SH-SY5Y (cell line): ENCODE measurements at regions not wholly inside any gene's neighbourhood (a gene's known extent, or its start where the extent isn't known, plus 50 kb on each side); places are given as distances from the start of the nearest gene placed in this dataset.

Experiments
- GATA2 ChIP-seq: IDR thresholded peaks from 2 replicates; pipeline ENCODE4 v1.6.1; 2011; ENCODE audit warnings: mild to moderate bottlenecking, low read depth, low read length
- GATA3 ChIP-seq: IDR thresholded peaks from 2 replicates; pipeline ENCODE4 v1.6.1; 2011; ENCODE audit warnings: low read depth, mild to moderate bottlenecking, low read length, moderate library complexity

GRCh38 chr2:37585295-37585908, 86.0 kb downstream of the CDC42EP3 start:
- TF ChIP-seq GATA3, result no peak
- no peak for TF ChIP-seq GATA2

GRCh38 chr2:37585982-37586621, 85.3 kb downstream of the CDC42EP3 start:
- TF ChIP-seq GATA3, result no peak
- no peak for TF ChIP-seq GATA2

GRCh38 chr2:37586663-37587317, 84.7 kb downstream of the CDC42EP3 start:
- no peak for TF ChIP-seq GATA3

GRCh38 chr2:37587817-37588216, 83.6 kb downstream of the CDC42EP3 start:
- TF ChIP-seq GATA2, result no peak
- TF ChIP-seq GATA3, result no peak

GRCh38 chr2:37588316-37588777, 83.1 kb downstream of the CDC42EP3 start:
- TF ChIP-seq GATA3 (no peak), GATA2 (no peak)

GRCh38 chr2:37589298-37589697, 82.1 kb downstream of the CDC42EP3 start:
- TF ChIP-seq GATA3 (no peak), GATA2 (no peak)

- TF ChIP-seq GATA2 (no peak), GATA3 (no peak)
Measured at GRCh38 chr2:37590119-37590571, 81.3 kb downstream of the CDC42EP3 start.
